ENCODE measurements at regions not wholly inside any gene's neighbourhood (a gene's known extent, or its start where the extent isn't known, plus 50 kb on each side); places are given as distances from the start of the nearest gene placed in this dataset.

DNA sequence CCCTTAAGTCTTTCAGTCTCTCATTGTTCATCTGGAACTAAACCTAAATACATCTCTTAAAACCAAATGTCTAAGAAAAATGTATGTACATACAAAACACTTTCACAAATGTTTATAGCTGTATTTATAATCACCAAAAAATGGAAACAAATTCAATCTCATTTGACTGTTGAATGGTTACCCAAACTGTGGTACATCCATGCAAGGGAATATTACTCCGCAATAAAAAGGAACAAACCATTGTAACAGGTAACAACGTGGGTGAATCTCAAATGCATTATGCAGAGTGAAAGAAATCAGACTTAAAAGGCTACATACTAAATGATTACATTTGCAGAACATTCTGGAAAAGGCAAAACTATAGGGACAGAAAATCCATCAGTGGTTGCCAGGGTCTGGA, 425.2 kb downstream of the COG6 start:
- Histone ChIP-seq H3K4me3 (no peak overlapping the region), H3K27me3 (no peaks in the 10 kb centered on the region), H3K9me3 (no peaks in the 10 kb centered on the region), H3K27ac (no peak overlapping the region), H3K36me3 (no peaks in the 10 kb centered on the region), H3K4me1 (no peaks in the 10 kb centered on the region)
- WGBS, 5 donors: 93 to 96% (median 95%) methylated on average over 2 of the region's 2 CpGs
- TF ChIP-seq EP300 (IDR thresholded peaks at IDR 0.05) (no peak), POLR2AphosphoS5 (IDR thresholded peaks at IDR 0.05) (no peak), POLR2A (IDR thresholded peaks at IDR 0.05) (no peak)
- TF ChIP-seq, protein P1, sequence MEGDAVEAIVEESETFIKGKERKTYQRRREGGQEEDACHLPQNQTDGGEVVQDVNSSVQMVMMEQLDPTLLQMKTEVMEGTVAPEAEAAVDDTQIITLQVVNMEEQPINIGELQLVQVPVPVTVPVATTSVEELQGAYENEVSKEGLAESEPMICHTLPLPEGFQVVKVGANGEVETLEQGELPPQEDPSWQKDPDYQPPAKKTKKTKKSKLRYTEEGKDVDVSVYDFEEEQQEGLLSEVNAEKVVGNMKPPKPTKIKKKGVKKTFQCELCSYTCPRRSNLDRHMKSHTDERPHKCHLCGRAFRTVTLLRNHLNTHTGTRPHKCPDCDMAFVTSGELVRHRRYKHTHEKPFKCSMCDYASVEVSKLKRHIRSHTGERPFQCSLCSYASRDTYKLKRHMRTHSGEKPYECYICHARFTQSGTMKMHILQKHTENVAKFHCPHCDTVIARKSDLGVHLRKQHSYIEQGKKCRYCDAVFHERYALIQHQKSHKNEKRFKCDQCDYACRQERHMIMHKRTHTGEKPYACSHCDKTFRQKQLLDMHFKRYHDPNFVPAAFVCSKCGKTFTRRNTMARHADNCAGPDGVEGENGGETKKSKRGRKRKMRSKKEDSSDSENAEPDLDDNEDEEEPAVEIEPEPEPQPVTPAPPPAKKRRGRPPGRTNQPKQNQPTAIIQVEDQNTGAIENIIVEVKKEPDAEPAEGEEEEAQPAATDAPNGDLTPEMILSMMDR (IDR thresholded peaks at IDR 0.05): no peak
- intact Hi-C loops (cut with DNase I; ENCODE audit: low total_unique reads): no loop called here
- DNase-seq: no peak

DNA sequence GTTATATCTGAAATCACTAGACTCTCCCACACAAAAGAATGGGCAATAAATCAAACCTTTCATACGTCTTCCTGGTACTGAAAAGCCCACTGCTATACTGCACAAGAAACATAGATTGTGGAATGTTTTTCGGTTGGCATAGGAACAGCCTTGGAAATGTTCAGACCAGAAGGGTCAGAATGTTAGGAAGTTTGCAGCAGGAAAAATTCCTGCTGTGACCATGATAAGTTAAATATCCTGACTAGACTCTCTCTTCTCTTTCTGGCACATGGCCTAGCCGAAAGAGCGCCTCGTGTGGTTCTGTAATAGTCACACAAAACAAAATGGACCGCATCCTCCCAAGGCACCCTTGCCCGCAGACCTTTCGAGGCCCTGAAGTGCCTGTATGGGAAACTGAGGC, 427.2 kb downstream of the COG6 start:
- Histone ChIP-seq H3K36me3 (no peaks in the 10 kb centered on the region), H3K4me1 (peaks cover 0 to 2% (median 0%) of the 10 kb centered on the region in 4 donors), H3K27ac (no peak overlapping the region), H3K27me3 (no peaks in the 10 kb centered on the region), H3K4me3 (no peak overlapping the region), H3K9me3 (no peaks in the 10 kb centered on the region)
- peak in 1 of 2 donors; percentile 76 for DNase-seq
- intact Hi-C loops (cut with DNase I; ENCODE audit: low total_unique reads): no loop called here
- TF ChIP-seq EP300 (IDR thresholded peaks at IDR 0.05): no peak
- TF ChIP-seq, protein P1 (IDR thresholded peaks at IDR 0.05): no peak
- no peak for TF ChIP-seq POLR2A (IDR thresholded peaks at IDR 0.05)
- peak in 1 of 3 donors; percentile 6 for TF ChIP-seq POLR2AphosphoS5 (IDR thresholded peaks at IDR 0.05)
- 68 to 82% (median 76%) methylated on average over 8 of the region's 8 CpGs for WGBS, 5 donors

DNA sequence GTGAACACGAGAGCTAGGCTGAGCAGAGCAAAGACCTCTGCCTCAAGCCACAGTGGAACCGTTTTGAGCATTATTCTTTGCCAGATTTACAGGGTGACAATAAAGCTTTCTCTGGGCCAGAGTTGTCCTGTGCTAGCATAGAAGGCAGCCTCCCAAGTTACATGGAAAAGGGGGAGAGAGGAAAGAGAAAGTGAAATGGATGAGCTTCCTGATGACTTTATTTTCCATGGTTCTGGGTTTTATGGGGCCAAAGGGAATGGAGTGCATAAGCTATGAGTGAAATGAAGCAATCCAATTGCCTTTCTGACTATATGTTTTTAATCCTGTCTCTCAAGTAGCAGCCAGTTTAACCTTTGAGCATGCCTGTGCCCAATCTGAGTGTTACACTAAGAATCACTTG, 428.4 kb downstream of the COG6 start:
- intact Hi-C loops (cut with DNase I; ENCODE audit: low total_unique reads): no loop called here
- H3K4me1 ChIP-seq: peaks cover 0 to 10% (median 0%) of the 10 kb centered on the region in 4 donors
- H3K27me3 ChIP-seq: no peaks in the 10 kb centered on the region
- H3K9me3 ChIP-seq: no peaks in the 10 kb centered on the region
- WGBS, 5 donors: 75 to 98% (median 91%) methylated on average over 2 of the region's 2 CpGs
- TF ChIP-seq, protein P1 (IDR thresholded peaks at IDR 0.05): no peak
- TF ChIP-seq POLR2A (IDR thresholded peaks at IDR 0.05) (no peak), POLR2AphosphoS5 (IDR thresholded peaks at IDR 0.05) (no peak), EP300 (IDR thresholded peaks at IDR 0.05) (no peak)
- H3K4me3 ChIP-seq: no peak overlapping the region
- H3K36me3 ChIP-seq: no peaks in the 10 kb centered on the region
- no peak for DNase-seq
- no peak overlapping the region for H3K27ac ChIP-seq

DNA sequence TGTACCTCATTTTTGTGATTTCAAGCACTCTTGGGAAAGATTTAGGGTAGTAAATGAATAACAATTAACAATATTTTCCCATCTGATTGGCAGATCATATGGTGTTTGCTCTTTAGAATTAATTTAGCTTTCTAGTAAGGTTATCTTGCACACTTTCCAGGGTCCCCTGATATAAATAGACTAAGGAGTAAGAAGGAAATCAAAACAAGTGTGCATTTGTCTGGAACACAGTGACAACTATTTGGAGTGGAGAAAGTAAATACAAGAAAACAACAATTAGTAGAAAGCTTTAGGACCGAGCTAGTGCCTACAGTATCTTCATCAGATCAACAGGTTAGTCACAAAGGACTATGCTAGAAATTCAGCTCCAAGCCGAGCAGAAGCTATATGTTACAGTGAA, 429.5 kb downstream of the COG6 start:
- Histone ChIP-seq H3K9me3 (no peaks in the 10 kb centered on the region), H3K36me3 (no peaks in the 10 kb centered on the region), H3K27ac (no peak overlapping the region), H3K4me3 (no peak overlapping the region), H3K27me3 (no peaks in the 10 kb centered on the region), H3K4me1 (peaks cover 0 to 10% (median 0%) of the 10 kb centered on the region in 4 donors)
- DNase-seq: no peak
- intact Hi-C loops (cut with DNase I; ENCODE audit: low total_unique reads): no loop called here
- no peak for TF ChIP-seq POLR2A (IDR thresholded peaks at IDR 0.05)
- TF ChIP-seq, protein P1 (IDR thresholded peaks at IDR 0.05): no peak
- TF ChIP-seq POLR2AphosphoS5 (IDR thresholded peaks at IDR 0.05): no peak
- no peak for TF ChIP-seq EP300 (IDR thresholded peaks at IDR 0.05)
- WGBS, 5 donors: 41 to 63% (median 42%) methylated on average over 2 of the region's 2 CpGs
